ENCODE measurements at regions not wholly inside any gene's neighbourhood (a gene's known extent, or its start where the extent isn't known, plus 50 kb on each side); places are given as distances from the start of the nearest gene placed in this dataset.

- H3K4me2 ChIP-seq (ENCODE audit: insufficient read depth, insufficient read length, low read length): no peak overlapping the region
- no CpG with 5 or more reads among the region's 1 CpG for WGBS (ENCODE audit: extremely low coverage, insufficient read length, low lambda C conversion rate)
Observed at GRCh38 chr3:36652104-36652503, 112.2 kb downstream of the DCLK3 start.

More at GRCh38 chr3:36652104-36652503, 112.2 kb downstream of the DCLK3 start:
- Histone ChIP-seq H3K56ac (ENCODE audit: insufficient read length, low read depth, low read length) (no peak overlapping the region), H3K4me1 (ENCODE audit: insufficient read depth, low read length) (no peaks in the 10 kb centered on the region), H4K91ac (ENCODE audit: insufficient read length, low read depth, low read length) (no peak overlapping the region), H2BK120ac (ENCODE audit: low read depth, low read length, poor library complexity, severe bottlenecking) (no peak overlapping the region), H3K23me2 (ENCODE audit: insufficient read length, low read depth, low read length, poor library complexity, severe bottlenecking) (no peaks in the 10 kb centered on the region), H2AK5ac (ENCODE audit: insufficient read length, low read length) (no peak overlapping the region), H2BK5ac (ENCODE audit: insufficient read length, low read length) (no peak overlapping the region), H4K5ac (ENCODE audit: insufficient read length, low read depth, low read length) (no peak overlapping the region), H4K20me1 (ENCODE audit: control insufficient read depth, insufficient read depth, insufficient read length) (no peaks in the 10 kb centered on the region), H3K27me3 (ENCODE audit: insufficient read depth, low read length) (no peaks in the 10 kb centered on the region), H3K79me2 (ENCODE audit: insufficient read depth, low read length) (no peaks in the 10 kb centered on the region), H3K18ac (ENCODE audit: insufficient read length, low read depth, low read length) (no peak overlapping the region), H3K27ac (ENCODE audit: insufficient read length, low read depth, low read length) (no peak overlapping the region), H3K4ac (ENCODE audit: low read depth, low read length) (no peak overlapping the region), H2BK20ac (ENCODE audit: low read depth, low read length, poor library complexity, severe bottlenecking) (no peak overlapping the region), H3K9ac (ENCODE audit: extremely low read depth, insufficient read length, low read length) (no peak overlapping the region), H3K9me3 (ENCODE audit: control insufficient read depth, low read depth, low read length) (no peaks in the 10 kb centered on the region), H2AFZ (ENCODE audit: low read length) (no peak overlapping the region), H3K23ac (ENCODE audit: insufficient read length, low read depth, low read length) (no peak overlapping the region), H3K79me1 (ENCODE audit: insufficient read depth, low read depth, low read length, poor library complexity, severe bottlenecking) (no peaks in the 10 kb centered on the region), H2BK15ac (ENCODE audit: low read depth, low read length) (no peak overlapping the region), H3T11ph (ENCODE audit: low read length) (no peak overlapping the region), H4K8ac (replicated peaks; ENCODE audit: insufficient read length, low read depth, low read length) (no peak overlapping the region), H3K14ac (ENCODE audit: insufficient read depth, low read length) (no peak overlapping the region), H2BK12ac (ENCODE audit: insufficient read length, low read depth, low read length) (no peak overlapping the region)
- Mint-ChIP-seq H3K9me3 (no peaks in the 10 kb centered on the region), H3K36me3 (ENCODE audit: insufficient read depth in 1 of 3, low read depth in 3 of 3) (no peaks in the 10 kb centered on the region), H3K27ac (no peak overlapping the region), H3K4me1 (peaks cover 0 to 2% of the 10 kb centered on the region in 2 experiments; a peak in 1 of 4 replicates), H3K4me3 (no peak overlapping the region), H3K27me3 (ENCODE audit: low read depth) (no peaks in the 10 kb centered on the region)
- DNase-seq: no peak
- no peak for TF ChIP-seq CTCF (conservative IDR thresholded peaks at IDR 0.05)

Measured in H9 (cell line).